ENCODE measurements at regions not wholly inside any gene's neighbourhood (a gene's known extent, or its start where the extent isn't known, plus 50 kb on each side); places are given as distances from the start of the nearest gene placed in this dataset.

GRCh38 chr2:61700464-61700863 lies 153.4 kb downstream of the FAM161A start:
- no peak overlapping the region for H3K4me3 ChIP-seq (ENCODE audit: low read depth, low read length)
- TF ChIP-seq, protein P1, sequence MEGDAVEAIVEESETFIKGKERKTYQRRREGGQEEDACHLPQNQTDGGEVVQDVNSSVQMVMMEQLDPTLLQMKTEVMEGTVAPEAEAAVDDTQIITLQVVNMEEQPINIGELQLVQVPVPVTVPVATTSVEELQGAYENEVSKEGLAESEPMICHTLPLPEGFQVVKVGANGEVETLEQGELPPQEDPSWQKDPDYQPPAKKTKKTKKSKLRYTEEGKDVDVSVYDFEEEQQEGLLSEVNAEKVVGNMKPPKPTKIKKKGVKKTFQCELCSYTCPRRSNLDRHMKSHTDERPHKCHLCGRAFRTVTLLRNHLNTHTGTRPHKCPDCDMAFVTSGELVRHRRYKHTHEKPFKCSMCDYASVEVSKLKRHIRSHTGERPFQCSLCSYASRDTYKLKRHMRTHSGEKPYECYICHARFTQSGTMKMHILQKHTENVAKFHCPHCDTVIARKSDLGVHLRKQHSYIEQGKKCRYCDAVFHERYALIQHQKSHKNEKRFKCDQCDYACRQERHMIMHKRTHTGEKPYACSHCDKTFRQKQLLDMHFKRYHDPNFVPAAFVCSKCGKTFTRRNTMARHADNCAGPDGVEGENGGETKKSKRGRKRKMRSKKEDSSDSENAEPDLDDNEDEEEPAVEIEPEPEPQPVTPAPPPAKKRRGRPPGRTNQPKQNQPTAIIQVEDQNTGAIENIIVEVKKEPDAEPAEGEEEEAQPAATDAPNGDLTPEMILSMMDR (IDR thresholded peaks at IDR 0.05; ENCODE audit: borderline replicate concordance, insufficient read depth, low read depth, low read length), result no peak

- H3K4me3 ChIP-seq (ENCODE audit: low read depth, low read length), result peak overlapping the region; percentile 63
- TF ChIP-seq, protein P1 (IDR thresholded peaks at IDR 0.05; ENCODE audit: borderline replicate concordance, insufficient read depth, low read depth, low read length), result peak; percentile 72
Observed at GRCh38 chr2:61694312-61695274, 156.4 kb upstream of the XPO1 start.

- no peak overlapping the region for H3K4me3 ChIP-seq (ENCODE audit: low read depth, low read length)
- TF ChIP-seq, protein P1 (IDR thresholded peaks at IDR 0.05; ENCODE audit: borderline replicate concordance, insufficient read depth, low read depth, low read length), result no peak
Observed at GRCh38 chr2:61693744-61694143, 155.6 kb upstream of the XPO1 start.

DNA sequence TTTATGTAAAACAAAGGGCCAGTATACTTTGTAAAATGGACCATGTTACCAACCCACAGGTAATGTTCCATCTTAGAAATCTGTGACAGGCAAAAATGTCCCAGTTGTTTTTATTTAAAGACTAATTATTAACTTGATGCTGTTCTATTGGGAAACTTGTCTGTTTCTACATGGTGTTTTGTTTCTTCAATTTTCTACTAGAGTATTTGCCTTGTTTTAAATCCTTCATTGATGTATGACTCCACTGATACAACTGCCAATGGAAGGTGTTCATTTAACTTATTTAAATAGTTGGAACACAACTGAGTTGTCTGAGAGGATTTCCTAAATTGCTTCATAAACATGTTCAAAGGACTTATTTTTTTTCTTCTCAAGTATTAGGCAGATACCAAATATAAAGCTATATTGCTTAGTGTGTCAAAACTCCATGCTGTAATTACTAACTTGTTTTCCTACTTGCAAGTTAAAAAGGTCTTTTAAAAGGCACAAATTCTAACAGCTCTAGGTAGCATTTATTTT lies 152.0 kb upstream of the XPO1 start:
- TF ChIP-seq, protein P1 (IDR thresholded peaks at IDR 0.05; ENCODE audit: borderline replicate concordance, insufficient read depth, low read depth, low read length), result no peak

GRCh38 chr2:61689568-61689967 lies 151.4 kb upstream of the XPO1 start:
- H3K4me3 ChIP-seq (ENCODE audit: low read depth, low read length), result no peak overlapping the region
- TF ChIP-seq, protein P1 (IDR thresholded peaks at IDR 0.05; ENCODE audit: borderline replicate concordance, insufficient read depth, low read depth, low read length), result no peak

More for the DNA sequence above, 152.0 kb upstream of the XPO1 start:
- H3K4me3 ChIP-seq (ENCODE audit: low read depth, low read length), result no peak overlapping the region

GRCh38 chr2:61688369-61689334 lies 150.5 kb upstream of the XPO1 start:
- TF ChIP-seq, protein P1 (IDR thresholded peaks at IDR 0.05; ENCODE audit: borderline replicate concordance, insufficient read depth, low read depth, low read length), result no peak
- no peak overlapping the region for H3K4me3 ChIP-seq (ENCODE audit: low read depth, low read length)
